Liver (tissue), 8 donors: ENCODE measurements at regions not wholly inside any gene's neighbourhood (a gene's known extent, or its start where the extent isn't known, plus 50 kb on each side); places are given as distances from the start of the nearest gene placed in this dataset.

ENCODE experiments used
- DNase-seq: peaks from one replicate; pipeline ENCODE4 v3.0.0-alpha.2; 2017; ENCODE audit warnings: low spot score
- H3K27ac ChIP-seq, 2 donors: one replicate each; pipeline ENCODE4 v1.7.0; 2013; ENCODE audit warnings: inconsistent platforms in 2 of 2, low read length in 2 of 2, control low read depth in 1 of 2, low read depth in 1 of 2, mild to moderate bottlenecking in 1 of 2
- H3K27me3 ChIP-seq, 4 donors: one replicate each; pipeline versions ENCODE4 v1.6.1 to v1.7.0; 2013; ENCODE audit warnings: low read length in 3 of 4, inconsistent platforms in 1 of 4, mild to moderate bottlenecking in 1 of 4, moderate library complexity in 1 of 4; ENCODE audit not compliant: control insufficient read depth in 4 of 4, insufficient read depth in 4 of 4
- H3K36me3 ChIP-seq, 4 donors: one replicate each; pipeline versions ENCODE4 v1.6.1 to v1.7.0; 2013; ENCODE audit warnings: low read length in 3 of 4, mild to moderate bottlenecking in 3 of 4, low read depth in 1 of 4, moderate library complexity in 1 of 4; ENCODE audit not compliant: control insufficient read depth in 4 of 4, insufficient read depth in 3 of 4
- H3K4me1 ChIP-seq, 4 donors: one replicate each; pipeline versions ENCODE4 v1.6.1 to v1.7.0; 2013; ENCODE audit warnings: low read length in 3 of 4, mild to moderate bottlenecking in 3 of 4, moderate library complexity in 1 of 4; ENCODE audit not compliant: control insufficient read depth in 4 of 4, insufficient read depth in 4 of 4
- H3K4me3 ChIP-seq, 3 donors: one replicate each; pipeline versions ENCODE4 v1.6.1 to v1.7.0; 2013; ENCODE audit warnings: low read length in 3 of 3, control low read depth in 1 of 3, low read depth in 1 of 3, mild to moderate bottlenecking in 1 of 3
- H3K9ac ChIP-seq, 2 donors: one replicate each; pipeline ENCODE4 v1.7.0; 2013; ENCODE audit warnings: low read length in 2 of 2, mild to moderate bottlenecking in 2 of 2, moderate library complexity in 2 of 2, control low read depth in 1 of 2, low read depth in 1 of 2
- H3K9me3 ChIP-seq, 4 donors: one replicate each; pipeline versions ENCODE4 v1.6.1 to v1.7.0; 2013; ENCODE audit warnings: low read length in 3 of 4; ENCODE audit not compliant: control insufficient read depth in 4 of 4
- EGR1 ChIP-seq, 2 donors: IDR thresholded peaks; 2 replicates each; pipeline ENCODE4 v1.6.1; 2016 to 2018; ENCODE audit warnings: antibody characterized with exemption in 2 of 2, low read depth in 2 of 2
- FOXA2 ChIP-seq: IDR thresholded peaks from 2 replicates; pipeline ENCODE4 v1.6.1; 2016; ENCODE audit warnings: antibody characterized with exemption
- GABPA ChIP-seq, 2 donors: IDR thresholded peaks in 1 of 2; conservative IDR thresholded peaks in 1 of 2; 2 replicates each; pipeline ENCODE4 v1.6.1; 2016; ENCODE audit warnings: antibody characterized with exemption in 2 of 2, mild to moderate bottlenecking in 1 of 2, moderate library complexity in 1 of 2
- HNF4G ChIP-seq: IDR thresholded peaks from 2 replicates; pipeline ENCODE4 v1.6.1; 2016; ENCODE audit warnings: antibody characterized with exemption
- JUND ChIP-seq, 2 donors: IDR thresholded peaks; 2 replicates each; pipeline ENCODE4 v1.6.1; 2016; ENCODE audit warnings: antibody characterized with exemption in 2 of 2
- NR2F2 ChIP-seq: IDR thresholded peaks from 2 replicates; pipeline ENCODE4 v1.6.1; 2016; ENCODE audit warnings: antibody characterized with exemption
- RAD21 ChIP-seq, 2 donors: IDR thresholded peaks; 2 replicates each; pipeline ENCODE4 v1.6.1; 2016; ENCODE audit warnings: antibody characterized with exemption in 2 of 2, mild to moderate bottlenecking in 2 of 2
- RXRA ChIP-seq, 2 donors: IDR thresholded peaks; 2 replicates each; pipeline ENCODE4 v1.6.1; 2017 to 2018; ENCODE audit warnings: antibody characterized with exemption in 2 of 2, mild to moderate bottlenecking in 1 of 2
- SP1 ChIP-seq: IDR thresholded peaks from 2 replicates; pipeline ENCODE4 v1.6.1; 2018; ENCODE audit warnings: antibody characterized with exemption, mild to moderate bottlenecking
- TAF1 ChIP-seq: conservative IDR thresholded peaks from 2 replicates; pipeline ENCODE4 v1.6.1; 2016; ENCODE audit warnings: antibody characterized with exemption, mild to moderate bottlenecking
- YY1 ChIP-seq: IDR thresholded peaks from 2 replicates; pipeline ENCODE4 v1.6.1; 2016; ENCODE audit warnings: antibody characterized with exemption, mild to moderate bottlenecking
- WGBS: extraction: QIAGEN DNeasy Blood & Tissue Kit; methylation state at CpG from one replicate; pipeline ENCODE4 v1.1.7; 2013; 5-methylcytosine and 5-hydroxymethylcytosine counted together
- TF ChIP-seq, protein P1 (sequence below): IDR thresholded peaks from 2 replicates; pipeline ENCODE4 v1.6.1; 2016; ENCODE audit warnings: antibody characterized with exemption
- TF ChIP-seq, protein P2 (sequence below): fragments of 150-350 bp; IDR thresholded peaks from 2 replicates; pipeline ENCODE4 v1.5.1; 2017; ENCODE audit warnings: improper control_type of control experiment, low read depth, low read length; ENCODE audit not compliant: missing input control
- TF ChIP-seq, protein P3 (sequence below): IDR thresholded peaks from 2 replicates; pipeline ENCODE4 v1.6.1; 2016; ENCODE audit warnings: antibody characterized with exemption
- donor health status: healthy.
- donor health status: healthy.
- donor health status: healthy.
- donor health status: healthy.
- donor health status: healthy.

DNA sequence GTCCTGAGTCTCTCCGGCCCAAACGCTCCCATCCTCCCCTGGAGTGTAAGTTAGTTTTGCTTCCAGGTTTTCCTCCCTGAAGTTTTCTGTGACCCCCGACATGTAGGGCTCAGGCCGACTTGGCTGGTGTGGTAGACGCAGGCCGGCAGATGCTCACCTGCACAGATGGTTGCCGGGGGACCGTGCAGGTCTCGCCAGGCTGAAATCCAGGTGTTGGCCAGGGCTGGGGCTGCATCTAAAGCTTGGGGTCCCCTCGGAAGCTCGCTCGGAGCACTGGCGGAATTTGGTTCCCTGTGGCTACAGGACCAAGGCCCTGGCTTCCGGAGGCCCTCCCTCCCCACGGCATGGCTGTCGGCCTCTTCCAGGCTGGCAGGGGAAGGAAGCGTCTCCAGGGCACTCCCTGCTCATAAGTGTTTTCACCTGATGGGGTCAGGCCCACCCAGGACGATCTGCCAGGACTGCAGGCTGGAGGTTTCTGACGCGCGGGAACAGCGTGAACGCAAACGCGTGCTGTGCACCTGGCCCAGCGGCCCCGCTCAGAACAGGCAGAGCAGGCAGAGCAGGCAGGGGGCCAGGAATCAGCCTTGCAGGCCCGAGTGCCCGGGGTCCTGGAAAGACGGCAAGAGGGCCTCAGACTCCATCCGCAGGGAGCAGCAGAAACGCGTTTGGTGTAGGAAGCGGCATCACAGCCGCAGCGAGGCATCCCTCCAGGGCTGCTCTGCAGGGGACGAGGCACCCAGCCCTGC is 258.2 kb downstream of the BRD1 start:
- Histone ChIP-seq H3K9ac (no peak overlapping the region), H3K4me3 (no peak overlapping the region), H3K9me3 (no peaks in the 10 kb centered on the region), H3K27ac (no peak overlapping the region), H3K27me3 (peaks cover 0 to 2% (median 0%) of the 10 kb centered on the region in 4 donors), H3K4me1 (no peaks in the 10 kb centered on the region), H3K36me3 (no peaks in the 10 kb centered on the region)
- WGBS, result 82% methylated on average over 37 of the region's 37 CpGs
- no peak for DNase-seq
- TF ChIP-seq HNF4G (no peak), JUND (IDR thresholded peaks at IDR 0.05) (no peak), NR2F2 (no peak), TAF1 (no peak), YY1 (no peak), EGR1 (IDR thresholded peaks at IDR 0.05; ENCODE audit: low read depth in 2 of 2) (no peak), RAD21 (IDR thresholded peaks at IDR 0.05) (no peak), FOXA2 (no peak), GABPA (IDR thresholded peaks at IDR 0.05 in 1 of 2, conservative IDR thresholded peaks at IDR 0.05 in 1 of 2) (no peak), SP1 (no peak)
- TF ChIP-seq, protein P1, sequence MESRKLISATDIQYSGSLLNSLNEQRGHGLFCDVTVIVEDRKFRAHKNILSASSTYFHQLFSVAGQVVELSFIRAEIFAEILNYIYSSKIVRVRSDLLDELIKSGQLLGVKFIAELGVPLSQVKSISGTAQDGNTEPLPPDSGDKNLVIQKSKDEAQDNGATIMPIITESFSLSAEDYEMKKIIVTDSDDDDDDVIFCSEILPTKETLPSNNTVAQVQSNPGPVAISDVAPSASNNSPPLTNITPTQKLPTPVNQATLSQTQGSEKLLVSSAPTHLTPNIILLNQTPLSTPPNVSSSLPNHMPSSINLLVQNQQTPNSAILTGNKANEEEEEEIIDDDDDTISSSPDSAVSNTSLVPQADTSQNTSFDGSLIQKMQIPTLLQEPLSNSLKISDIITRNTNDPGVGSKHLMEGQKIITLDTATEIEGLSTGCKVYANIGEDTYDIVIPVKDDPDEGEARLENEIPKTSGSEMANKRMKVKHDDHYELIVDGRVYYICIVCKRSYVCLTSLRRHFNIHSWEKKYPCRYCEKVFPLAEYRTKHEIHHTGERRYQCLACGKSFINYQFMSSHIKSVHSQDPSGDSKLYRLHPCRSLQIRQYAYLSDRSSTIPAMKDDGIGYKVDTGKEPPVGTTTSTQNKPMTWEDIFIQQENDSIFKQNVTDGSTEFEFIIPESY, result no peak
- TF ChIP-seq, protein P2, sequence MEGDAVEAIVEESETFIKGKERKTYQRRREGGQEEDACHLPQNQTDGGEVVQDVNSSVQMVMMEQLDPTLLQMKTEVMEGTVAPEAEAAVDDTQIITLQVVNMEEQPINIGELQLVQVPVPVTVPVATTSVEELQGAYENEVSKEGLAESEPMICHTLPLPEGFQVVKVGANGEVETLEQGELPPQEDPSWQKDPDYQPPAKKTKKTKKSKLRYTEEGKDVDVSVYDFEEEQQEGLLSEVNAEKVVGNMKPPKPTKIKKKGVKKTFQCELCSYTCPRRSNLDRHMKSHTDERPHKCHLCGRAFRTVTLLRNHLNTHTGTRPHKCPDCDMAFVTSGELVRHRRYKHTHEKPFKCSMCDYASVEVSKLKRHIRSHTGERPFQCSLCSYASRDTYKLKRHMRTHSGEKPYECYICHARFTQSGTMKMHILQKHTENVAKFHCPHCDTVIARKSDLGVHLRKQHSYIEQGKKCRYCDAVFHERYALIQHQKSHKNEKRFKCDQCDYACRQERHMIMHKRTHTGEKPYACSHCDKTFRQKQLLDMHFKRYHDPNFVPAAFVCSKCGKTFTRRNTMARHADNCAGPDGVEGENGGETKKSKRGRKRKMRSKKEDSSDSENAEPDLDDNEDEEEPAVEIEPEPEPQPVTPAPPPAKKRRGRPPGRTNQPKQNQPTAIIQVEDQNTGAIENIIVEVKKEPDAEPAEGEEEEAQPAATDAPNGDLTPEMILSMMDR, result no peak

DNA sequence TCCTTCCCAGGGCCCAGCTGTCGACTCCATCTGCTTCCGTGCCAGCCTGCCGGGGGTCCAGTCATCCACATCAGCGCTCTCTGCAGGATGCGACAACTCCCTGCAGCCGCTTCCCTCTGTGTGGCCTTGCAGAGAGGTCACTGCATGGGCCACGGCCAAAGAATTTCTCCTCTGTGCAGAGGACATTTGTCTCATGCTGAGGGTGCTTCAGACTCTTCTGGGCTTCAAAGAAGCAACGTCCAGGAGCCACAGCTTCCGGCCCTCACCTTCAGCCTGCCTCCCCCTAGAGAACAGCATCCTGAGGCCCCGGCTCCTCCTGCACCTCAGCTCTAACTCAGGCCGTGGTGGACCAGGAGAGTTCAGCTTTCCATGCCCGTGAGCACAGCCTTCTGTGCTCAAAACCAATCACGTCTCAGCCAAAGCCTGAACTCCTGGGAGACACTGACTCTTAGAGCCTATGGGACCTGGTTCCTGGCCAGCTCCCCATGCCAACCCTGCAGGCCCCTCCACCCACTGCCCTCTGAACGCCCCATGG is 258.9 kb downstream of the BRD1 start:
- no peak overlapping the region for H3K4me3 ChIP-seq
- peaks cover 0 to 2% (median 0%) of the 10 kb centered on the region in 4 donors for H3K27me3 ChIP-seq
- no peak overlapping the region for H3K9ac ChIP-seq
- no peaks in the 10 kb centered on the region for H3K9me3 ChIP-seq
- WGBS, result 67% methylated on average over 14 of the region's 14 CpGs
- no peak overlapping the region for H3K27ac ChIP-seq
- TF ChIP-seq, protein P3, sequence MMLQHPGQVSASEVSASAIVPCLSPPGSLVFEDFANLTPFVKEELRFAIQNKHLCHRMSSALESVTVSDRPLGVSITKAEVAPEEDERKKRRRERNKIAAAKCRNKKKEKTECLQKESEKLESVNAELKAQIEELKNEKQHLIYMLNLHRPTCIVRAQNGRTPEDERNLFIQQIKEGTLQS, result no peak
- no peak for TF ChIP-seq RXRA (IDR thresholded peaks at IDR 0.05)
- TF ChIP-seq TAF1, result no peak
- TF ChIP-seq RAD21 (IDR thresholded peaks at IDR 0.05), result no peak
- no peak for DNase-seq
- H3K36me3 ChIP-seq, result no peaks in the 10 kb centered on the region
- no peaks in the 10 kb centered on the region for H3K4me1 ChIP-seq
